CD14-positive monocyte (primary cell): ENCODE measurements at regions not wholly inside any gene's neighbourhood (a gene's known extent, or its start where the extent isn't known, plus 50 kb on each side); places are given as distances from the start of the nearest gene placed in this dataset.

ENCODE experiments used
- DNase-seq, 3 donors: peaks; one replicate each; pipeline ENCODE4 v3.0.0-alpha.2; 2011 to 2022
- H2AFZ ChIP-seq: 2 replicates; pipeline ENCODE4 v1.6.0; 2012; ENCODE audit warnings: mild to moderate bottlenecking, low read depth, low read length, inconsistent platforms; ENCODE audit not compliant: insufficient read depth, poor library complexity, severe bottlenecking
- H3K27ac ChIP-seq, 2 donors: 1 replicate in 1 of 2; 2 replicates in 1 of 2; pipeline ENCODE4 v1.5.1; 2012 to 2013; ENCODE audit warnings: low read length in 2 of 2, control low read depth in 1 of 2, inconsistent platforms in 1 of 2, low read depth in 1 of 2, mild to moderate bottlenecking in 1 of 2
- H3K27me3 ChIP-seq, 2 donors: one replicate each; pipeline versions ENCODE4 v1.6.0 to v1.6.1; 2011 to 2013; ENCODE audit warnings: low read length in 2 of 2; ENCODE audit not compliant: control insufficient read depth in 2 of 2, insufficient read depth in 2 of 2
- H3K36me3 ChIP-seq, 2 donors: replicated peaks in 1 of 2; 1 replicate in 1 of 2; 2 replicates in 1 of 2; pipeline versions ENCODE4 v1.5.1 to v1.6.1; 2012 to 2013; ENCODE audit warnings: low read length in 2 of 2, control low read depth in 1 of 2, inconsistent platforms in 1 of 2, mild to moderate bottlenecking in 1 of 2; ENCODE audit not compliant: insufficient read depth in 2 of 2, control insufficient read depth in 1 of 2
- H3K4me1 ChIP-seq, 2 donors: 1 replicate in 1 of 2; 2 replicates in 1 of 2; pipeline versions ENCODE4 v1.5.1 to v1.6.1; 2012 to 2013; ENCODE audit warnings: low read length in 2 of 2, control low read depth in 1 of 2, inconsistent platforms in 1 of 2, mild to moderate bottlenecking in 1 of 2, moderate library complexity in 1 of 2; ENCODE audit not compliant: insufficient read depth in 2 of 2, control insufficient read depth in 1 of 2
- H3K4me2 ChIP-seq: replicated peaks from 2 replicates; pipeline ENCODE3; 2012; ENCODE audit warnings: low read length, moderate library complexity, mild to moderate bottlenecking; ENCODE audit not compliant: poor library complexity, severe bottlenecking; ENCODE audit errors: extremely low read depth
- H3K4me3 ChIP-seq, 3 experiments: fragments of 200-600 bp in 1 of 3; sonication (generic) in 1 of 3; replicated peaks in 1 of 3; 1 replicate in 2 of 3; 2 replicates in 1 of 3; pipeline ENCODE4 v1.5.1; 2011 to 2013; ENCODE audit warnings: low read length in 3 of 3, mild to moderate bottlenecking in 3 of 3, control low read depth in 2 of 3, low read depth in 2 of 3, inconsistent platforms in 1 of 3, moderate library complexity in 1 of 3
- H3K79me2 ChIP-seq: 2 replicates; pipeline ENCODE4 v1.6.0; 2012; ENCODE audit warnings: mild to moderate bottlenecking, control low read depth, inconsistent platforms, low read length, moderate library complexity; ENCODE audit not compliant: insufficient read depth
- H3K9ac ChIP-seq: 2 replicates; pipeline ENCODE4 v1.6.0; 2017; ENCODE audit warnings: low read length, mild to moderate bottlenecking; ENCODE audit not compliant: insufficient read depth, poor library complexity, severe bottlenecking
- H3K9me3 ChIP-seq, 2 donors: replicated peaks in 1 of 2; 1 replicate in 1 of 2; 2 replicates in 1 of 2; pipeline versions ENCODE4 v1.5.1 to v1.6.1; 2012 to 2013; ENCODE audit warnings: low read length in 2 of 2, control low read depth in 1 of 2; ENCODE audit not compliant: control insufficient read depth in 1 of 2, insufficient read depth in 1 of 2
- H4K20me1 ChIP-seq: 2 replicates; pipeline ENCODE4 v1.6.0; 2012; ENCODE audit warnings: mild to moderate bottlenecking, low read length, control low read depth, moderate library complexity; ENCODE audit not compliant: insufficient read depth
- H3K27ac Mint-ChIP-seq, 7 donors: one replicate each; pipeline ENCODE4 v1.8.0; 2020; ENCODE audit warnings: mild to moderate bottlenecking in 7 of 7, mixed read lengths in 7 of 7, moderate library complexity in 6 of 7, inconsistent platforms in 2 of 7
- H3K27me3 Mint-ChIP-seq, 3 donors: one replicate each; pipeline ENCODE4 v1.8.0; 2021 to 2022; ENCODE audit warnings: low read depth in 3 of 3, mild to moderate bottlenecking in 3 of 3, mixed read lengths in 3 of 3, moderate library complexity in 3 of 3, inconsistent platforms in 1 of 3
- H3K36me3 Mint-ChIP-seq, 2 donors: one replicate each; pipeline ENCODE4 v1.8.0; 2020; ENCODE audit warnings: mixed read lengths in 2 of 2, inconsistent platforms in 1 of 2, mild to moderate bottlenecking in 1 of 2
- H3K4me1 Mint-ChIP-seq: one replicate; pipeline ENCODE4 v1.8.0; 2020; ENCODE audit warnings: mild to moderate bottlenecking, mixed read lengths
- H3K4me3 Mint-ChIP-seq, 2 donors: one replicate each; pipeline ENCODE4 v1.8.0; 2020; ENCODE audit warnings: mild to moderate bottlenecking in 2 of 2, mixed read lengths in 2 of 2, moderate library complexity in 1 of 2
- H3K9me3 Mint-ChIP-seq, 7 donors: one replicate each; pipeline ENCODE4 v1.8.0; 2020 to 2022; ENCODE audit warnings: mixed read lengths in 7 of 7, mild to moderate bottlenecking in 6 of 7, moderate library complexity in 6 of 7, inconsistent platforms in 2 of 7
- CTCF ChIP-seq: fragments of 200-600 bp; IDR thresholded peaks from one replicate; pipeline ENCODE4 v1.8.0; 2022; ENCODE audit warnings: antibody characterized with exemption, mild to moderate bottlenecking
- WGBS: methylation state at CpG from one replicate; pipeline ENCODE4 v1.1.5; 2013; ENCODE audit warnings: missing lambda C conversion rate; ENCODE audit not compliant: insufficient coverage; 5-methylcytosine and 5-hydroxymethylcytosine counted together
- intact Hi-C, 2 donors: fragments of 100-400 bp; cut with micrococcal nuclease; formaldehyde crosslinking; loops; one replicate each; pipeline versions ENCODE4 v1.15.0 to v1.15.1; 2023

- no peak overlapping the region for H2AFZ ChIP-seq
- no CpG with 5 or more reads among the region's 1 CpG for WGBS
- peaks cover 0 to 7% of the 10 kb centered on the region in 2 donors for H3K4me1 ChIP-seq
- Mint-ChIP-seq H3K36me3 (no peaks in the 10 kb centered on the region), H3K27me3 (peaks cover 0 to 4% (median 0%) of the 10 kb centered on the region in 3 donors), H3K4me1 (peaks cover 8% of the 10 kb centered on the region), H3K9me3 (peaks cover 6 to 27% (median 16%) of the 10 kb centered on the region in 7 donors), H3K4me3 (no peak overlapping the region), H3K27ac (no peak overlapping the region)
- H3K9me3 ChIP-seq, result peaks cover 7 to 11% of the 10 kb centered on the region in 2 donors
- H3K4me3 ChIP-seq, result no peak overlapping the region
- intact Hi-C loops, result no loop called here
- H3K36me3 ChIP-seq, result no peaks in the 10 kb centered on the region
- DNase-seq, result no peak
- no peak for TF ChIP-seq CTCF
- no peaks in the 10 kb centered on the region for H4K20me1 ChIP-seq
- no peaks in the 10 kb centered on the region for H3K27me3 ChIP-seq
- no peak overlapping the region for H3K27ac ChIP-seq
- H3K79me2 ChIP-seq, result no peaks in the 10 kb centered on the region
- no peak overlapping the region for H3K9ac ChIP-seq
- no peak overlapping the region for H3K4me2 ChIP-seq
These were observed 574.0 kb downstream of the NTRK3 start for GRCh38 chr15:87682527-87682926.

- Histone ChIP-seq H3K79me2 (no peaks in the 10 kb centered on the region), H4K20me1 (no peaks in the 10 kb centered on the region), H3K36me3 (no peaks in the 10 kb centered on the region), H3K4me2 (no peak overlapping the region), H3K9me3 (peaks cover 11 to 13% of the 10 kb centered on the region in 2 donors), H3K27me3 (no peaks in the 10 kb centered on the region), H3K9ac (no peak overlapping the region), H2AFZ (no peak overlapping the region), H3K4me1 (peaks cover 0 to 7% of the 10 kb centered on the region in 2 donors), H3K4me3 (no peak overlapping the region), H3K27ac (no peak overlapping the region)
- TF ChIP-seq CTCF, result no peak
- peak in 2 of 3 donors; percentile 3 to 5 for DNase-seq
- intact Hi-C loops, result no loop called here
- WGBS, result no CpG with 5 or more reads among the region's 1 CpG
- Mint-ChIP-seq H3K27ac (no peak overlapping the region), H3K4me3 (peak overlapping the region in 1 of 2 donors; percentile 43), H3K36me3 (no peaks in the 10 kb centered on the region), H3K4me1 (peaks cover 8% of the 10 kb centered on the region), H3K27me3 (peaks cover 0 to 4% (median 0%) of the 10 kb centered on the region in 3 donors), H3K9me3 (peaks cover 15 to 37% (median 18%) of the 10 kb centered on the region in 7 donors)
These were observed 575.4 kb downstream of the NTRK3 start for GRCh38 chr15:87681104-87681503.
